ENCODE measurements at regions not wholly inside any gene's neighbourhood (a gene's known extent, or its start where the extent isn't known, plus 50 kb on each side); places are given as distances from the start of the nearest gene placed in this dataset.

DNA sequence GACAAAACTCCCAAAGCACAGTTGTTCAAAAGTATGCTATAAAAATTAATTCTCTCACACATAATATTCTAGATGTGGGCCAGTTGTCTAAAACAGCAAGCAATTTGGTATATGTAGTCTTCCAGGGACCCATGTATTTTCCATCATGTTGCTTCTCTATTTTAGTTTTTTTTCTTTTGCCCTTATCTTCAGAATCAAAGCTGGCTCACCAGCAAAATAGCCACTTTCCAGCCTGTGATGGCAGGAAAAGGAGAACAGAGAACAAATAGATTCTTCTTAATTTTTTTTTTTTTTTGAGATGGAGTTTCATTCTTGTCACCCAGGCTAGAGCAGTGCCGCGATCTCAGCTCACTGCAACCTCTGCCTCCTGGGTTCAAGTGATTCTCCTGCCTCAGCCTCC lies 680.8 kb upstream of the TENM3 start:
- no peak for DNase-seq (ENCODE audit: low spot score in 2 of 2)
- 90 to 98% methylated on average over 2 of the region's 2 CpGs for whole genome bisulfite sequencing, 2 donors
- TF ChIP-seq POLR2A (IDR thresholded peaks at IDR 0.05): no peak
- TF ChIP-seq, protein P1, sequence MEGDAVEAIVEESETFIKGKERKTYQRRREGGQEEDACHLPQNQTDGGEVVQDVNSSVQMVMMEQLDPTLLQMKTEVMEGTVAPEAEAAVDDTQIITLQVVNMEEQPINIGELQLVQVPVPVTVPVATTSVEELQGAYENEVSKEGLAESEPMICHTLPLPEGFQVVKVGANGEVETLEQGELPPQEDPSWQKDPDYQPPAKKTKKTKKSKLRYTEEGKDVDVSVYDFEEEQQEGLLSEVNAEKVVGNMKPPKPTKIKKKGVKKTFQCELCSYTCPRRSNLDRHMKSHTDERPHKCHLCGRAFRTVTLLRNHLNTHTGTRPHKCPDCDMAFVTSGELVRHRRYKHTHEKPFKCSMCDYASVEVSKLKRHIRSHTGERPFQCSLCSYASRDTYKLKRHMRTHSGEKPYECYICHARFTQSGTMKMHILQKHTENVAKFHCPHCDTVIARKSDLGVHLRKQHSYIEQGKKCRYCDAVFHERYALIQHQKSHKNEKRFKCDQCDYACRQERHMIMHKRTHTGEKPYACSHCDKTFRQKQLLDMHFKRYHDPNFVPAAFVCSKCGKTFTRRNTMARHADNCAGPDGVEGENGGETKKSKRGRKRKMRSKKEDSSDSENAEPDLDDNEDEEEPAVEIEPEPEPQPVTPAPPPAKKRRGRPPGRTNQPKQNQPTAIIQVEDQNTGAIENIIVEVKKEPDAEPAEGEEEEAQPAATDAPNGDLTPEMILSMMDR (IDR thresholded peaks at IDR 0.05): no peak
- H3K4me3 ChIP-seq (ENCODE audit: low read depth, poor library complexity, severe bottlenecking): no peak overlapping the region
- intact Hi-C loops (cut with DNase I; ENCODE audit: low total_unique reads): no loop called here

GRCh38 chr4:181564625-181565024 lies 678.6 kb upstream of the TENM3 start:
- 82 to 86% methylated on average over 6 of the region's 6 CpGs for WGBS, 2 donors
- H3K4me3 ChIP-seq (ENCODE audit: low read depth, poor library complexity, severe bottlenecking): no peak overlapping the region
- intact Hi-C loops (cut with DNase I; ENCODE audit: low total_unique reads): no loop called here
- DNase-seq (ENCODE audit: low spot score in 2 of 2): no peak
- TF ChIP-seq, protein P1 (IDR thresholded peaks at IDR 0.05): no peak
- TF ChIP-seq POLR2A (IDR thresholded peaks at IDR 0.05): no peak

DNA sequence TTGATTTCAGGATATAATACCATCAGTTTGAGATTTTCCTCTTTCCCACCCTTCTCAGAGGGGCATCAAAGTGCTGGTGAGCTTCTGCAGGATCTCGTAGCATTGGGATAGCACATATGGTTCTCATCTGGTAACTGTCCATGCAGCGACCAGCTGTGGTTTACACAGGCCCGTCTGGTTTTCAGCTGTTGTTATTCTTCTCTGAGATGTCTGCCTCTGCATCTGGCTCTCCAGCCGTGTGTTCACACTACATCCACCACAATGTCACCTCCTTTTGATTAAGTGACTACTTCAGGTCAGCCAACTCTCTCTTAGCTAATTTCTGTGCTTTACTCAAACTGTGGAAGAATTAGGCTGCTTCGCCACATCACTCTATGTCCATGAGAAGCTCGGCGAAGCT lies 676.7 kb upstream of the TENM3 start:
- DNase-seq (ENCODE audit: low spot score in 2 of 2): no peak
- intact Hi-C loops (cut with DNase I; ENCODE audit: low total_unique reads): no loop called here
- 55 to 63% methylated on average over 7 of the region's 7 CpGs for WGBS, 2 donors
- H3K4me3 ChIP-seq (ENCODE audit: low read depth, poor library complexity, severe bottlenecking): no peak overlapping the region
- TF ChIP-seq, protein P1 (IDR thresholded peaks at IDR 0.05): no peak
- TF ChIP-seq POLR2A (IDR thresholded peaks at IDR 0.05): no peak

- no peak for DNase-seq (ENCODE audit: low spot score in 2 of 2)
- 52 to 68% methylated on average over 2 of the region's 2 CpGs for WGBS, 2 donors
- H3K4me3 ChIP-seq (ENCODE audit: low read depth, poor library complexity, severe bottlenecking): no peak overlapping the region
- TF ChIP-seq, protein P1 (IDR thresholded peaks at IDR 0.05): no peak
- no peak for TF ChIP-seq POLR2A (IDR thresholded peaks at IDR 0.05)
- intact Hi-C loops (cut with DNase I; ENCODE audit: low total_unique reads): no loop called here
Measured at GRCh38 chr4:181569553-181569952, 673.6 kb upstream of the TENM3 start.

DNA sequence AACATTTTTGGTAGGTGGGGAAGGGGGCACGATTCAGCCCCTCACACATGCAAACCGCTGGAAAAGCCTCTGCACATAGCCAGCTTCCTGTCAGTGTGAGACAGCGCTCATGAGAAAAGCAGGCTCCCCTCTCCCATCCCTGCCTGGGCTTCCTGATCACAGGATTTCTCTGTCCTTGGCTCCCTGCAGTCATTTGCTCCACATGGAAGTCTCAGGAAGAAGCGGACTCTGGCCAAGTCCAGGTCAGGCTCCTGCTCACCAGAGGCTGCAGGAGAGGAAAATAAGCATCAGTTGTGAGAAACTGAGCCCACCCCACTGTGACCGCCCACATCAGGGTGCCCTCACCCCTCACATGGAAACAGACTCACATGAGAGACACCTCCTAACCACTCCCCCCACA lies 664.3 kb upstream of the TENM3 start:
- TF ChIP-seq, protein P1 (IDR thresholded peaks at IDR 0.05): no peak
- no peak for TF ChIP-seq POLR2A (IDR thresholded peaks at IDR 0.05)
- H3K4me3 ChIP-seq (ENCODE audit: low read depth, poor library complexity, severe bottlenecking): no peak overlapping the region
- intact Hi-C loops (cut with DNase I; ENCODE audit: low total_unique reads): no loop called here
- 60 to 66% methylated on average over 5 of the region's 5 CpGs for WGBS, 2 donors
- no peak for DNase-seq (ENCODE audit: low spot score in 2 of 2)

GRCh38 chr4:181579486-181579885 lies 663.7 kb upstream of the TENM3 start:
- WGBS, 2 donors: 76 to 79% methylated on average over 2 of the region's 2 CpGs

More at GRCh38 chr4:181579486-181579885, 663.7 kb upstream of the TENM3 start:
- intact Hi-C loops (cut with DNase I; ENCODE audit: low total_unique reads): no loop called here
- TF ChIP-seq, protein P1 (IDR thresholded peaks at IDR 0.05): no peak
- no peak for TF ChIP-seq POLR2A (IDR thresholded peaks at IDR 0.05)
- no peak for DNase-seq (ENCODE audit: low spot score in 2 of 2)
- no peak overlapping the region for H3K4me3 ChIP-seq (ENCODE audit: low read depth, poor library complexity, severe bottlenecking)
